ENCODE measurements at regions not wholly inside any gene's neighbourhood (a gene's known extent, or its start where the extent isn't known, plus 50 kb on each side); places are given as distances from the start of the nearest gene placed in this dataset.

DNA sequence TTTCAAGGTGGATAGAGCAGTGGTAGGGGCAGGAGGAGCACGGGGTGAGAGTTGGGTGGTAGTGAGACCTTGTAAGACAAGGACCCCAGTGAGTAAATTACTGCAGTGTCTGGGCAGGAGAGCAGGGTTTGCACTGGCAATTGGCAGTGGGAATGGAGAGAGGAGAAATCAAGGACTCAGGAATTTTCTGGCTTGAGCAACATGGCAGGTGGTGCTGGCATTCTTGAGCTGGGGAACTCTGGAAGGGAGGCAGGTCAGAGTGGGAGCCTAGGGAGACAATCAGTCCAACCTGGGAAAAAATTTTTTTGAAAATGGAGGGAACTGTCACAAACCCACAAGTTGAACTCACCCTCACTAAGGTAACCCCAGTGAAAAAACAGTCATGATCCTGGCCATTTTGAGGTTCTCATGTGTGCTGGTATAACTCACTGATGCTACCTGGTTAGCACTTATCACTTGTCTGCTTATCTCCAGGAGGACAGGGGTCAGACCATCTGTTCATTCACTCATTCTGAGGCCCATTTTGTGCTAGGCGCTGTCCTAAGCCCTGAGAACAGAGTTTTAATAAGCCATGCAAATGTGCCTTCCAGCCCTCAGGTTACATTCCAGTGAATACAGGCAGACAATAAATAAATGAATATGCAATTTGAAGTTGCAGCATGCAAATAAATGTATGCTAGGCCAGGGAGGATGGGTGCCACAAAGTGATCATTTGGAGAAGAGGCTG is 92.2 kb upstream of the SEC11C start:
- H3K9me3 ChIP-seq (ENCODE audit: control insufficient read depth in 1 of 2, low read length in 2 of 2) = no peaks in the 10 kb centered on the region
- H3K4me1 ChIP-seq (ENCODE audit: insufficient read depth, low read length) = no peaks in the 10 kb centered on the region
- Mint-ChIP-seq H3K36me3 (no peaks in the 10 kb centered on the region), H3K27me3 (peaks cover 6 to 20% of the 10 kb centered on the region in 2 donors), H3K27ac (no peak overlapping the region), H3K4me1 (no peaks in the 10 kb centered on the region), H3K4me3 (no peak overlapping the region), H3K9me3 (no peaks in the 10 kb centered on the region)
- ChIA-PET POLR2A (ENCODE audit: partially characterized antibody) (no interaction called here), CTCF (ENCODE audit: partially characterized antibody) (no interaction called here)
- intact Hi-C loops (cut with micrococcal nuclease) = no loop called here
- H3K36me3 ChIP-seq (ENCODE audit: insufficient read depth, low read length) = no peaks in the 10 kb centered on the region
- H3K27ac ChIP-seq (ENCODE audit: low read depth, low read length) = no peak overlapping the region
- no peak overlapping the region for H3K4me3 ChIP-seq (ENCODE audit: low read length in 2 of 2)
- no peaks in the 10 kb centered on the region for H3K27me3 ChIP-seq (ENCODE audit: insufficient read depth, low read length)
- no peak for DNase-seq

DNA sequence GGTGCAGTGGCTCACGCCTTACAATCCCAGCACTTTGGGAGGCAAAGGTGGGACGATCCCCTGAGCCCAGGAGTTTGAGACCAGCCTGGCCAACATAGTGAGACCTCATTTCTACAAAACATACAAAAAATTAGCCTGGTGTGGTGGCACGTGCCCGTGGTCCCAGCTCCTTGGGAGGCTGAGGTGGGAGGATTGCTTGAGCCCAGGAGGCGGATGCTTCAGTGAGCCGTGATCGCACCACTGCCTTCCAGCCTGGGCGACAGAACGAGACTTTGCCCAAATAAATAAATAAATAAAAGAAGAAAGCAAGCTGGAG is 91.7 kb upstream of the SEC11C start:
- POLR2A ChIA-PET (ENCODE audit: partially characterized antibody) = no interaction called here
- H3K27me3 Mint-ChIP-seq = peaks cover 6 to 22% of the 10 kb centered on the region in 2 donors
- intact Hi-C loops (cut with micrococcal nuclease) = no loop called here

DNA sequence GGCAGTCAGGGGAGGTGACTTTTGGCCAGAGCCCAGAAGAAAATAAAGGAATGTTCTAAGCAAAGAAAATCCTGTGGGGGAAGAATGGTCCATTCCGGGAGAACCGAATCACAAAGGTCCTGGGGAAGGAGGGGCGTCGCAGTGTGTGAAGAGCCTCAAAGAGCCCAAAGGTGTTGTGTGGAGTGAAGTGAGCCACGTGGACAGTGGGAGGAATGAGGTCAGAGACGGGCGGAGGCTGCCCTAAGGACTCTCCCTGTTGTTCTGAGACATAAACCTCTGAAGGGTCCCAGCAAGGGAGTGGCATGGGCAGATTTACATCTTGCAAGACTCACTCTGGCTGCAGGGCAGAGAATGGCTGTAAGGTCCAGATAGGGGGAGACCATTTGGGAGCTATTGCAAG is 91.3 kb upstream of the SEC11C start:
- ChIA-PET CTCF (ENCODE audit: partially characterized antibody) (interaction anchor here (1.4 kb wide), 1 partner anchor 271 kb away, joined by 3 read pairs; no protein-coding TSS in a partner anchor), POLR2A (ENCODE audit: partially characterized antibody) (no interaction called here)
- H3K27ac Mint-ChIP-seq = no peak overlapping the region

More for the DNA sequence above, 91.7 kb upstream of the SEC11C start:
- CTCF ChIA-PET (ENCODE audit: partially characterized antibody) = interaction anchor here (1.4 kb wide), 1 partner anchor 270 kb away, joined by 3 read pairs; no protein-coding TSS in a partner anchor
- Histone ChIP-seq H3K27me3 (ENCODE audit: insufficient read depth, low read length) (no peaks in the 10 kb centered on the region), H3K9me3 (ENCODE audit: control insufficient read depth in 1 of 2, low read length in 2 of 2) (no peaks in the 10 kb centered on the region), H3K36me3 (ENCODE audit: insufficient read depth, low read length) (no peaks in the 10 kb centered on the region), H3K27ac (ENCODE audit: low read depth, low read length) (no peak overlapping the region), H3K4me3 (ENCODE audit: low read length in 2 of 2) (no peak overlapping the region), H3K4me1 (ENCODE audit: insufficient read depth, low read length) (no peaks in the 10 kb centered on the region)
- H3K4me1 Mint-ChIP-seq = no peaks in the 10 kb centered on the region
- H3K4me3 Mint-ChIP-seq = no peak overlapping the region
- no peak overlapping the region for H3K27ac Mint-ChIP-seq
- DNase-seq = no peak
- H3K36me3 Mint-ChIP-seq = no peaks in the 10 kb centered on the region
- no peaks in the 10 kb centered on the region for H3K9me3 Mint-ChIP-seq

DNA sequence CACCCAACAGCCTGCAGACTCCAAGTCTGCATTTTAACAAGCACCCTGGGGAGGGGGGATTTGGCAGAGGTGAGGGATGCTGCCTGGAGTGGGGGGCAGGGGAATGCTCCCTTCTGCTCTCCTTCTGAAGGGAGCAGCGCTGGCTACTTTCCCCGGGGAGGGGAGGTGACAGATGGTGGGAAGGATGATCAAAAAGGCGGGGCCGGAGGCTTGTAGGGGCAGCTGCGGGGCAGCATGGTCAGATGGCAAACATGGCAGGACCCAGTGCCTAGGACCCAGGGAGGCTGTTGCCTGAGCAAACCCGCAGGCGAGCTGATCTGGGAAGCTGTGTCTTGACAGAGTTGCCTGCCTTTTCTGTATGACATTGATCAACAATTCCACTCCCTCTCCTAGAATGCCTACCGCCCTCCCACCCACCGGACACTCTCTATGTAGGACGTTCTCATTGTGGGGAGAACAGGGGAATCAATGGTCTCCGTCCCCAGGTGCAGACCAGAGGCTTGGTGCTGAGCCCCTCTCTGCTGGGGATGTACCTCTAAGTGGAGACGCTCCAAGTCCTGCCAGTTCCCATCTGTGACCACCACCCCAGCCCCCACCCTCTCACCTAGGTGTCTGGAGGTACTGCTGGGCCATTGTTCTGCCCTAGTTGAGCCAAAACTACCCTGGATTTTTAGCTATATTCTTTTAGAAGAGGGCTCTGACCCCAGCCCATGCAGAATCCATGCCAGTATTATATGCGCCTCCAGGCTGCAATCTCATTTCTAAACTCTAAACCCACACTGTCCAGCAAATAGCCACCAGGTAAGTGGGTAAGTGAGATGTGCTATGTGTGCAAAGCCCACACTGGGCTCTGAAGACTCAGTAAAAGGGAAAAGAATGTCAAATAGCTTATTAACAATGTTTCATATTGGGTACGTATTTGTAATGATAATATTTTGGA is 89.7 kb upstream of the SEC11C start:
- intact Hi-C loops (cut with micrococcal nuclease) = no loop called here
- Histone ChIP-seq H3K36me3 (ENCODE audit: insufficient read depth, low read length) (no peaks in the 10 kb centered on the region), H3K27ac (ENCODE audit: low read depth, low read length) (no peak overlapping the region), H3K4me1 (ENCODE audit: insufficient read depth, low read length) (no peaks in the 10 kb centered on the region), H3K27me3 (ENCODE audit: insufficient read depth, low read length) (no peaks in the 10 kb centered on the region), H3K9me3 (ENCODE audit: control insufficient read depth in 1 of 2, low read length in 2 of 2) (no peaks in the 10 kb centered on the region), H3K4me3 (ENCODE audit: low read length in 2 of 2) (no peak overlapping the region)
- Mint-ChIP-seq H3K4me1 (no peaks in the 10 kb centered on the region), H3K27ac (no peak overlapping the region), H3K27me3 (peaks cover 6 to 22% of the 10 kb centered on the region in 2 donors), H3K36me3 (no peaks in the 10 kb centered on the region), H3K9me3 (no peaks in the 10 kb centered on the region), H3K4me3 (no peak overlapping the region)
- POLR2A ChIA-PET (ENCODE audit: partially characterized antibody) = no interaction called here
- CTCF ChIA-PET (ENCODE audit: partially characterized antibody) = interaction anchor here (1.1 to 1.4 kb wide), 3 partner anchors 20 to 272 kb away, joined by 3 read pairs; no protein-coding TSS in a partner anchor
- DNase-seq = no peak

More for the DNA sequence above, 91.3 kb upstream of the SEC11C start:
- intact Hi-C loops (cut with micrococcal nuclease) = no loop called here
- no peaks in the 10 kb centered on the region for H3K4me1 Mint-ChIP-seq
- H3K9me3 Mint-ChIP-seq = no peaks in the 10 kb centered on the region
- H3K4me3 ChIP-seq (ENCODE audit: low read length in 2 of 2) = no peak overlapping the region
- no peaks in the 10 kb centered on the region for H3K36me3 ChIP-seq (ENCODE audit: insufficient read depth, low read length)
- H3K4me1 ChIP-seq (ENCODE audit: insufficient read depth, low read length) = no peaks in the 10 kb centered on the region
- H3K4me3 Mint-ChIP-seq = no peak overlapping the region
- H3K36me3 Mint-ChIP-seq = no peaks in the 10 kb centered on the region
- H3K27me3 ChIP-seq (ENCODE audit: insufficient read depth, low read length) = no peaks in the 10 kb centered on the region
- DNase-seq = no peak
- no peaks in the 10 kb centered on the region for H3K9me3 ChIP-seq (ENCODE audit: control insufficient read depth in 1 of 2, low read length in 2 of 2)
- H3K27ac ChIP-seq (ENCODE audit: low read depth, low read length) = no peak overlapping the region
- H3K27me3 Mint-ChIP-seq = peaks cover 6 to 25% of the 10 kb centered on the region in 2 donors

- no peaks in the 10 kb centered on the region for H3K4me1 ChIP-seq (ENCODE audit: insufficient read depth, low read length)
- Mint-ChIP-seq H3K9me3 (no peaks in the 10 kb centered on the region), H3K4me3 (no peak overlapping the region), H3K27me3 (peaks cover 6 to 22% of the 10 kb centered on the region in 2 donors), H3K27ac (no peak overlapping the region), H3K36me3 (no peaks in the 10 kb centered on the region), H3K4me1 (no peaks in the 10 kb centered on the region)
- intact Hi-C loops (cut with micrococcal nuclease) = no loop called here
- no peak overlapping the region for H3K27ac ChIP-seq (ENCODE audit: low read depth, low read length)
- DNase-seq = no peak
- ChIA-PET CTCF (ENCODE audit: partially characterized antibody) (interaction anchor here (1.1 to 1.2 kb wide), 2 partner anchors 19 to 20 kb away, joined by 3 read pairs; no protein-coding TSS in a partner anchor), POLR2A (ENCODE audit: partially characterized antibody) (no interaction called here)
- H3K27me3 ChIP-seq (ENCODE audit: insufficient read depth, low read length) = no peaks in the 10 kb centered on the region
- H3K9me3 ChIP-seq (ENCODE audit: control insufficient read depth in 1 of 2, low read length in 2 of 2) = no peaks in the 10 kb centered on the region
- H3K36me3 ChIP-seq (ENCODE audit: insufficient read depth, low read length) = no peaks in the 10 kb centered on the region
- no peak overlapping the region for H3K4me3 ChIP-seq (ENCODE audit: low read length in 2 of 2)
Measured at GRCh38 chr18:59050661-59051057, 89.0 kb upstream of the SEC11C start.

GRCh38 chr18:59051470-59052165 is 88.1 kb upstream of the SEC11C start:
- Histone ChIP-seq H3K36me3 (ENCODE audit: insufficient read depth, low read length) (no peaks in the 10 kb centered on the region), H3K27me3 (ENCODE audit: insufficient read depth, low read length) (no peaks in the 10 kb centered on the region), H3K4me1 (ENCODE audit: insufficient read depth, low read length) (no peaks in the 10 kb centered on the region), H3K9me3 (ENCODE audit: control insufficient read depth in 1 of 2, low read length in 2 of 2) (no peaks in the 10 kb centered on the region), H3K27ac (ENCODE audit: low read depth, low read length) (no peak overlapping the region), H3K4me3 (ENCODE audit: low read length in 2 of 2) (no peak overlapping the region)
- no peak for DNase-seq
- POLR2A ChIA-PET (ENCODE audit: partially characterized antibody) = no interaction called here
- no peaks in the 10 kb centered on the region for H3K9me3 Mint-ChIP-seq
- CTCF ChIA-PET (ENCODE audit: partially characterized antibody) = interaction anchor here (1.1 to 1.2 kb wide), 2 partner anchors 18 to 19 kb away, joined by 3 read pairs; no protein-coding TSS in a partner anchor
- H3K27ac Mint-ChIP-seq = no peak overlapping the region
- H3K4me3 Mint-ChIP-seq = no peak overlapping the region
- intact Hi-C loops (cut with micrococcal nuclease) = no loop called here
- H3K27me3 Mint-ChIP-seq = peaks cover 6 to 23% of the 10 kb centered on the region in 2 donors
- no peaks in the 10 kb centered on the region for H3K36me3 Mint-ChIP-seq
- H3K4me1 Mint-ChIP-seq = no peaks in the 10 kb centered on the region
